RWPE1 (cell line): ENCODE measurements at regions not wholly inside any gene's neighbourhood (a gene's known extent, or its start where the extent isn't known, plus 50 kb on each side); places are given as distances from the start of the nearest gene placed in this dataset.

Source experiments
- CTCF ChIA-PET: fragments of 350-600 bp; sonication (Branson Sonifier 250); formaldehyde crosslinking; extraction: SDS; loops from one replicate; lab custom pipeline; 2021; lab: Yijun Ruan, JAX
- POLR2A ChIA-PET: fragments of 400-600 bp; formaldehyde crosslinking; extraction: SDS; loops from one replicate; lab custom pipeline; 2020; ENCODE audit warnings: antibody characterized with exemption; ENCODE audit not compliant: low non-redundant PET; lab: Yijun Ruan, JAX
- DNase-seq: peaks from one replicate; pipeline ENCODE4 v3.0.0; 2012; ENCODE audit warnings: low spot score
- H3K27ac ChIP-seq: fragments of 450-650 bp; 2 replicates; pipeline ENCODE4 v1.5.1; 2017
- CTCF ChIP-seq: fragments of 450-650 bp; conservative IDR thresholded peaks from 2 replicates; pipeline ENCODE4 v1.5.1; 2017; ENCODE audit warnings: low read depth, mild to moderate bottlenecking

DNA sequence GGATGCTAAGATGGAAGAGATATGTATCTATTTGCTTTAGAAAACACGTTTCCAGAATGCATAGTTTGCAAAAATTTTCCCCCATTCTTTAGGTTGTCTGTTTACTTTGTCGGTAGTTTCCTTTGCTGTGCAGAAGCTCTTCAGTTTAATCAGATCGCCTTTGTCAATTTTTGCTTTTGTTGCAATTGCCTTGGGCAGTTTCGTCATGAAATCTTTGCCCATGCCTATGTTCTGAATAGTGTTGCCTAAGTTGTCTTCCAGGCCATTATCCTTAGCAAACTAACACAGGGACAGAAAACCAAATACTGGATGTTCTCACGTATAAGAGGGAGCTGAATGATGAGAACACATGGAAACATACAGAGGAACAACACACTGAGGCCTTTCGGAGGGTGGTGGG is 454.2 kb upstream of the SLC35B3 start:
- no peak overlapping the region for H3K27ac ChIP-seq
- TF ChIP-seq CTCF: no peak
- CTCF ChIA-PET: no interaction called here
- no peak for DNase-seq
- POLR2A ChIA-PET: no interaction called here

GRCh38 chr6:8888468-8888867 is 453.1 kb upstream of the SLC35B3 start:
- ChIA-PET POLR2A (no interaction called here), CTCF (no interaction called here)
- H3K27ac ChIP-seq: no peak overlapping the region
- peak; percentile 16; the same call in 1 of the 2 replicates for TF ChIP-seq CTCF
- no peak for DNase-seq

DNA sequence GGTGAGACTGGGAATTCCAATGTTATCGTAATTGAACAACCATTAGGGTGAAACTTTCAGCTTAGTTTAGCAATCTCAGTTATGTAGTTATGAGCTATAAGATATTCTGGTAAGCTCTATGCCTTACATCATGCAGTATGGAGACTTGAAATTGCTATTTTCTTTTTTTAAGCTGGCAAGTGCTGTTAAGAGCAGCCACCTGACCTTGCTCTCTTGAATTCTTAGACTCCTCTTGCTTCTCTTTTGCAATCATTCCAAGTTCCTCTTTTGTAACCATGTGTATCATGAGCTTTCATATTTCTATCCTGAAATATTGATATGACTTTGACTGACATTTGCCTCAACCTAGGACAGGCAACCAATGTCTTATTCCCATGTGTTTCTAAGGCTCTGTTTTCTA is 446.3 kb upstream of the SLC35B3 start:
- CTCF ChIA-PET: no interaction called here
- no peak for TF ChIP-seq CTCF
- H3K27ac ChIP-seq: no peak overlapping the region
- POLR2A ChIA-PET: no interaction called here
- DNase-seq: no peak

DNA sequence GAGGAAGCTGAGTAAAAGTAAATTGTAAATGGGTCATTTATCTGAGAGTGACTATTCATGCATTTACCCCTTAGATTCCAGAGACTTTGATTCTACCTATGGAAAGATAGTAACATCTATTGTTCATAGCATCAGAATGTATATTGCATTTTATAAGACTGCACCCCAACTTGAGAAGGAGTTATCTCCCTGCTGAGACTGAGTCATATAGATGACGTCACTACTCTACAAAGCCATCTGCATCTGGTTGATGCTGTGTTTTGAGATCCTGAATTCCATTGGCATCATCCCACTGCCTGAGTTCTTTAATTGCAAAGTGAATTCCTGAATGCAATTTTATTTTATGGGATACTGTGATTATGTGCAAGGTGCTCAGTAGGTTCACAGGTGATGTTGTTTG is 444.0 kb upstream of the SLC35B3 start:
- ChIA-PET POLR2A (no interaction called here), CTCF (no interaction called here)
- DNase-seq: no peak
- no peak for TF ChIP-seq CTCF
- H3K27ac ChIP-seq: no peak overlapping the region

GRCh38 chr6:8875986-8876385 is 440.6 kb upstream of the SLC35B3 start:
- no peak overlapping the region for H3K27ac ChIP-seq
- CTCF ChIA-PET: no interaction called here
- DNase-seq: no peak
- POLR2A ChIA-PET: no interaction called here
- TF ChIP-seq CTCF: no peak

- POLR2A ChIA-PET: no interaction called here
- no peak for DNase-seq
- no peak for TF ChIP-seq CTCF
- CTCF ChIA-PET: no interaction called here
- no peak overlapping the region for H3K27ac ChIP-seq
These were observed 437.2 kb upstream of the SLC35B3 start for GRCh38 chr6:8872589-8872988.

DNA sequence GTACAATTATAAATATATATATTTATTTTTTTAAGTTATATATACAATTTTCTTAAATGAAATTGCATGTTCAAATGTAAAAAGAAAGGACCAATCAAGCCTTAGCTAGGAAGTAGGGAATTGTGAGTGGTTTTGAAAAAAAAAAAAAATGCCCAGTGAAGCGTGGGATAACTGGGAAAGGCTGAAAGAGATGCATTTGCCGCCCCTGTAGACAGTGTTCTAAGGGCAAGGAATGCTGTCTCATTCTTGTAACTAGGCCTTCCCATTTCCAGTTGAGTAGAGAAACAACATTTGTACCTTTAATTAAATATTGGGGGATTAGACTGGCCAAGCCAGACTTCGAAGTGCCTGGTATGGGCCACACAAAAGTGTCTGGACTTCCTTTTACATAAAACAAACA is 430.1 kb upstream of the SLC35B3 start:
- no peak for DNase-seq
- no peak for TF ChIP-seq CTCF
- CTCF ChIA-PET: no interaction called here
- POLR2A ChIA-PET: no interaction called here
- H3K27ac ChIP-seq: no peak overlapping the region
